Hematopoietic multipotent progenitor cell treated with erythropoietin and hydrocortisone succinate and interleukin-3 and kit ligand, for 8 days (in vitro differentiated cells): ENCODE measurements at regions not wholly inside any gene's neighbourhood (a gene's known extent, or its start where the extent isn't known, plus 50 kb on each side); places are given as distances from the start of the nearest gene placed in this dataset.

Experiments used
- DNase-seq: peaks from one replicate; pipeline ENCODE4 v3.0.0-alpha.2; 2015

DNA sequence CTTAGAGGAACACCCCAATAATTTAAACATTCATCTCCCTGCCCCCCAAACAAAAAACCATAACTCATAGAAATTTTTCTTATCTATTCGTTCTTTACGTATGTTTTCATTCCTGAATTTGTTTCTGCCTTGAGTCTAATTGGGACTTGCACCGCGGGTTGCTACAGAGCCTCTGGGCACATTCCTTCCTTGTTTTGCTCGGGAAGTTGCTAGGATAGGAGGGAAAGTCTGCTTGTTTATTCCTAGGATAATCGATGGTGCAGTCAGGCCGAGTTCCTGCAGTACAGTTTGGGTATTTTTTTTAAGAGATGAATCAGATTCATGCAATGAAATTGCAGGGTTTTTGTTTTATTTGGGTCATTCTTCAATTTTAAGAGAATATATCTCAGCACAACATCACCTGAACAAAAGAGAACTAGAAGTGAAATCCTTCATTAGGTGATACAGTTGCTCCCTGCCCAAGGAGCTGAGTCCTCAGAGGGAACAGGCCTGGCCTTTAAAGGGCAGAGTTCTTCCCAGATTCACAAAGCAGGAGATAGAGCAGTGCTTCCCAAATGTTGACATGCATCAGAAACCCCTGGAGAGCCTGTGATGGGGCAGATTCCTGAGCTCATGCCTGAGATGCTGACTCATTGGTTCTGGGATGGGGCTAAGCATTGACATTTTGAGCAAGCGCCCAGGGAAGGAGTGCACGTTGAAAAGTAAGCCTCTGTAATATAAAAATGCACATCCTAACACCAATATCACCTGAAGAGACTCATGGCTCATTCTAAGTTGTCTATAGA lies 114.9 kb upstream of the FAM9B start:
- no peak for DNase-seq

DNA sequence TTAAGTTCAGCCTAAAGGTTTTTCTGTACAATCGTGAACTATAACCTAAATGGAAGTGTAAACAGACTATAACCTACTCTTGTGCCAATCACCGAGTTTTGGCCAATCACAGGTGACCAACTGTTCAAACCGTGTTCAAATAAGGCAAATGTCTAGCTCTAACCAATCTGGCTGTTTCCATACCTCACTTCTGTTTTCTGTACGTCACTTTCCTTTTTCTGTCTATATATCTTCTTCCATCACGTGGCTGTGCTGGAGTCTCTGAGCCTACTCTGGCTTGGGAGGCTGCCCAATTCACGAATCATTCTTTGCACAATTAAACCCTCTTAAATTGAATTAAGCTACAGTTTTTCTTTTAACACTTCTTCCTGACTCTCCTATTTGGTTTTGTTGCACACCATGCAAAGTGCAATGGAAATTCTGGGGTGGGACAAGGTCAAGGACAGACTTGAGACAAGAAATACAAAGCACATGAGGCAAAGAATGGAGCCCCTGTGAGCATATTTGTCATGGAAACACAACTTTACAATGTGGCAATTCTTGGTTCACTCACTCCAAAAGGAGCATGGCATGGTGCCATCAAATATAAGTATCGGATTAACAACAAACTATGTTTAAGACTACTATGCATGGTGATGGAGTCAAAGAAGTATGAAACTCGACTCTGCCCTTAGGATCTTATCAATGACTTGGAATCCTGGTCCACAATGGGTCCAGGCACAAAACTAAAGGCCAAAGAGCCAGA lies 115.7 kb upstream of the FAM9B start:
- DNase-seq: no peak

DNA sequence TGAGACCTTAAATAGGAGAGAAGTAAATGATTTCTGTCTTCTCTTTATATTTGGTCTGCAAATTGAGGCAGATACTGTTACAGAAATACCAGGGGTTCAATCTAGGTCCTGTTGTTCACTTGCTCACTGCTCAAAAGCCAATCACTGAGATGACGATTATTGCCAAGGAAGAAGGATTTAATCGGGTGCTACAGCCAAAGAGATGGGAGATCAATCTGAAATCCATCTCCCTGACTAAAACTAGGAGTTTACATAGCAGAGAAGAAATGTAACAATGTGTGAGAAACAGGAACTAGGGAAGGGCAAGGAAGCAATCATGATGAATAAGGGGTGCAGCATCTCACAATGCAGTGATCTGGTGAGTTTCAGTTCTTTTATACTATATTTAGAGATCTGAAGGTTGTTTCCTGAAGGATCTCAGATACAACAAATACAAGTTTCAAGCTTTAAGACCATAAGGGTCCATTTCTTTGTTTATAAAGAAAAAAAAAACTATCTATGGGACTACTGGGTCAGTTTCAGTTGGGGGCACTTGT lies 117.9 kb upstream of the FAM9B start:
- no peak for DNase-seq

DNA sequence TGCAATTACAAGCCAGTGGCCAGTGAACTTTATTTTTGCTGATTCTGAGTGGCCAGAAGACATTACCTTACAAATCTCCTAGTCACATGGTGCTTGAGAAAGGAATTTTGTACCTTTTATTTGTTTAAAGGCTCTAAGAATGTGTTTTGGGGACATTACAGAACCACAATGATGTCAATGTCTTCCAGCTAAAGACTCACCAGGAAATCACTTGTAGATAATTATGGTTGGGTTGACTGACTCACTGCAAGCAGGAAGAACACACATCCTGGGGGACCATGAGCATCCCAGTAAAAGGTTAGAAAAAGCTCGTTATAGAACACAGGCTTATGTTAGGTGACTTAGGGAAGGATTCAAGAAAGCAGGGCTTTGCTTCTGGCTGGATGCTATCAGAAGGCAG lies 119.4 kb upstream of the FAM9B start:
- no peak for DNase-seq

DNA sequence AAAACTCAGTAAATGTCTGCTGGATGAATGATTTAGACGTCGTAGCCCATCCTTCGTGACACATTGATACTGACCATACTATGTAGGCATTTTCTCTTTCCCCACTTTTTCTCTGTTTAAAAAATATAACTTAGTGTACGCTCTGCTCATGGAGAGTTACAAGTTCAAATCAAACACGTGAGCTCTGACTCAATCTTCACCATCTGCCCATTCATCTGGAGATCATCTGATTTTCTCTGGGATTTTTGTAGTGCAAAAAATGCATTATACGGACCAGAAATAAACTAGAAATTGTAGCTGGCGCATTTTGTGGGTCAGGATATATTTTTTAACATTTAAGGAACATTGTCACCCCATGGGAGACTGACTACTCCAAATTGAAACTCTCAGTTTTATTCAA lies 124.7 kb upstream of the FAM9B start:
- DNase-seq: no peak

DNA sequence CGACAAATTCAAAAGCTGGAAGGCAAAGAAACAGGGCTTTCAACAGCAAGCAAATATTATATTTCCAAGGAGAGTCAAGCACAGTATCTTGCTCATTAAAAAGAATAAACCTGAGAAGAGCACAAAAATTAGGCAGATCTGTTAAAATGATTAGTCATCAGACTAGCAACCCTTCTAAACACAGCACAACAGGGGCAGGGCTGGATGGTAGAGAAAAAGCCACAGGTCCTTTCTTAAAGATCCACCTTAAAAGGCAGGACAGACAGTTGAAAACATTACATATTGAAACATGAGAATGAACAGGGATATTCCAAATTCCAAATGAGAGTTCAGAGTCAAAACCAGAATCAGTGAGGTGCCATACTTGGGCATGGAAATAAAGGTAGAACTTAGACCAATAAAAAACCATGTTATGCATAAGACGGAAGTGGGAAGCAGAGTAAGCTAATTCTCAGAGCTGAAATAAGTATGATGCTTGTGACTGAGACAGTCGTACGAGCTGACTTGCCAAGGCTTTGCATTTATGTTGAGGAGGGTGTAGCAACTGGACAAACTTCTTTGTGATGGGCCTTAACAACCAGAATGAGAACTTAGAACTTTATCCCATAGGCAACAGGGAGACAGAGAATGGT lies 126.9 kb upstream of the FAM9B start:
- no peak for DNase-seq

DNA sequence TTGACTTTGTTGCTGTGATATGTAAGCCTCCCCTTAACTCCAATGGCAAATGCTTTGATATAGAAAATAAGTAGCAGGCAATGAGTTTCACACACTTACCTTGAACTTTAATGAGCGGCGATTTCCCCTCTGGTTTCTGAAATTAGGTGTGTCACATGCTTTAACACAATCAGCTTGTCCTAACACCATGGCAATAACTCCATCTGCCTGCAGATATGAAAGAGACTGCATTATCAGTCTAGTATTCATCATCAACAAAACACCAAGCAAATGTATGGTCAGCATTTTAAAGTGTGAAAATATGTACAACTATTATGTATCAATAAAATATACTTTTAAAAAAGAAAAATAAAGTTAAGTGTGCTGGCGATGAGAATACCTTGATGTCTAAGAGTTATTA lies 128.8 kb upstream of the FAM9B start:
- no peak for DNase-seq

DNA sequence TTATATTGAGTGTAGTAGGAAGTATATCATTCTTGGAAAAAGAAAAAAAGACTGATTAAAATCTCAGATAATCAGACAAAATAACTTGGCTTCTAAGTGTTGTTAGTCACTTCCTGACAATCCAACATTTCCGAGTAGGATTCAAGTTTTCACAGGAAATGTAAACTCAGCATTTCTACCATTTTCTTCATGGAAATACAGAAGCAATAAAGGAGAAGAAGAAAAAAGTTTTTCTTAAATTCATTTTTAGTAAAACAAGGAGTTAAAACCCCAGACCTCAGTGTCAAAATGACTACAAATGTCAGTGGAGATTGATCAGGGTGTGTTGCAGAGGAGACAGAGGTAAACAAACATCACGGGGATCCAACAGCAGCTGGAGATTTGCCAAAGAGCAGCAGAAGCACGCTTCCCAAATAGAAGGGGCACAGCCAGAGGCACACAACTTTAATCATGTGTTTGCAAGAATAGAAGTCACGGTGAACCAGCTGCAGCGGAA lies 129.3 kb upstream of the FAM9B start:
- no peak for DNase-seq

DNA sequence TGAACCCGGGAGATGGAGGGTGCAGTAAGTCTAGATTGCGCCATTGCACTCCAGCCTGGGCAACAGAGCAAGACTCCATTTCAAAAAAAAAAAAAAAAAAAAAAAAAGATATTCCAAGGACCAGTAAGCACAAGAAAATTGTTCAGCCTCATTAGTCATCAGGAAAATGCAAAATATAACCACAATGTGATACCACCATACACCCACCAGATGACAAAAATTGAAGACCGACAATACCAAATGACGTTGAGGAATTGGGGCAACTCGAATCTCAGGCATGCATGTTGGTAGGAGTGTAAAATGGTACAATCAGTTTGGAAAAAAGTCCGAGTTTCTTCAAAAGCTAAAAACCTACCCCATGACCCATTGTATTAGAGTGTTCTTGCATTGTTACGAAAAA lies 130.2 kb upstream of the FAM9B start:
- no peak for DNase-seq

DNA sequence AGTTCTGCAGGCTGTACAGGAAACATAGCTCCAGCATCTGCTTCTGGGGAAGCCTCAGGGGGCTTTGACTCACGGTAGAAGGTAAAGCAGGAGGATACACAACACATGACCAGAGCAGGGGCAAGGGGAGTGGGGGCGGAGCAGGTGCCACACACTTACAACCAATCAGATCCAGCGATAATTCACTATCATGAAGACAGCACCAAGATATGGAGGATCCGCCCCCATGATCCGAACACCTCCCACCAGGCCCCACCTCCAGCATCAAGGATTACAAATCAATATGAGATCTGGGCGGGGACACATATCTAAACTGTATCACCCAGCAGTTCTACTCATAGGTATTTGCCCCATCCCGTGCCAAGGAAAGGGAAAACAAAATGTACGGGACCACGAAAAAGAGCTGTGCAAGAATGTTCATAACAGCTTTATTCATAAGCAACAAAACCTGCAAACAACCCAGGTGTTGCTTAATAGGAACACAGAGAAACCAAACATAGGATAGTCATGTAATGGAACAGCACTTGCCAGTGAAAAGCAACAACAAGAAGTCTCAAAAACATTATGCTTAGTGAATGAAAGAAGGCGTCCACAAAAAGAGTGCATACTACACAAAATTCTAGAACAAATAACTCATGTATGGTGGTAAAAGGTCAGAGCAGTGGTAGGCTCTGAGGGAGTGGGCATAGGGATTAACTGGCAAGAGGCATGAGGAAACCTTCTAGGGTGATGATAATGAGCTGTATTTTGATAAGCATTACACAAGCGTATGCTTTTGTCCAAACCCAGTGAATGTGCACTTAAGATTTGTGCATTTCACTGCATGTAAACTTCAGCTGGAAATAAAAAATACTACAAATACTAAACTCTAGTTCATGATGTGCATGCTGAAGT lies 130.9 kb upstream of the FAM9B start:
- DNase-seq: no peak

DNA sequence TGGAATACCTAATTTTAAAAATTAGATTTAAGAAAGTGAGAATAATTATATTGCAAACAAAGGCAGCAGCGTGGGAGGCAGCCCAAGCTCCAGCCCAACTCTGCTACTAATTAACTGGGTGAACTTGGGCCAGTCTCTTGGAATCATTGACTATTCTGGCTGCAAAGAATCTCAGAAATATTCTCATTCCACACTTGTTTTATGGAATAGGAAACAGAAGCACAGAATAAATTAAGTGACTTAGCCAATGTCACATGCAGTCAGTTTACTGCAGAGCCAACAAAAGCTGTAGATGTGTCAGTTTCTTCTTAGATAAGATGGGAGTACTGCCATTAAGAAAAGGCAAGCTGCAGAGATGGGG lies 132.6 kb upstream of the FAM9B start:
- DNase-seq: no peak

DNA sequence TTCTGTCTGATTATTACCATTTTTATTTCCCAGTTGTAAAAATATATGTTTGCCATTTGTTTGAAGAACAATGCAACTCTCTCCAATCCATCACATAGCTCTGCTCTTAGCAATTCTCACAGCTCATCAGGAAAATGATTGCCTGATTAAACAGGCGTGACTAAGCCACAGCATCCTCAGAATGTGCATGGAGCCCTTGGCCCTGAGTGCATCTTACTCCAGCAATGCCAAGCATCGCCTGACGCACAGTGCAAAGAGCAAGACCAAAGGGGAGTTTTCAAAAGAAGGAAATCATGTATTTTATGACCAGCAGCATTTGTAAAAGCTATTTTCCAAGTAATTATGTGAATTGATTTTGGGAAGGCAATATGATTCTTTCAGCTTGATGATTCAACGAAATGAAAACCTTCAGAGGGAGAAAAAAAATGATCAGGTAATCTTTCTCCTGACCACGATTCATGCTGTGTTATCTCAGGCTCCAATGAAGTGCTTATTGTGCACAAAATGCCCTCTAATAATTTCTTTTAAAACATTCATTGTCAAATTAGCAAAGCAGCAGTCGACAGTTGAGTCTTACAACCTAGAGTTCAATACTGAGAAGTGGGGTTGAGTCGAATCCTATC lies 138.0 kb upstream of the FAM9B start:
- no peak for DNase-seq

DNA sequence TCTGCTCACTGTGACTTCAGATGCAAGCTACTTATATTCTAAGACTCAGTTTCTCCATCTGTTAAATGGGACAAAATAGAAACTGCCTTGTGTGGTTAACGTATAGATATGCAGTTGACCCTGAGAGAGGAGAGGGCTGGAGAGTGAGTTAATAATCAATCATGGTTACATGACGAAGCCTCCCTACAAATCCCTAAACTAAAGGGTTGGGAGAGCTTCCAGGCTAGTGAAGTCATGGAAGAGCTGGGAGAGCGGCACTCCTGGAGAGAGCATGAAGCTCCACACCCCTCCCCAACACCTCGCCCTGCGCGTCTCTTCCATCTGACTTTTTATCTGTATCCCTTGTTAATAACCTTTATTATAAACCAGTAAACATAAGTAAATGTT lies 138.5 kb upstream of the FAM9B start:
- no peak for DNase-seq

DNA sequence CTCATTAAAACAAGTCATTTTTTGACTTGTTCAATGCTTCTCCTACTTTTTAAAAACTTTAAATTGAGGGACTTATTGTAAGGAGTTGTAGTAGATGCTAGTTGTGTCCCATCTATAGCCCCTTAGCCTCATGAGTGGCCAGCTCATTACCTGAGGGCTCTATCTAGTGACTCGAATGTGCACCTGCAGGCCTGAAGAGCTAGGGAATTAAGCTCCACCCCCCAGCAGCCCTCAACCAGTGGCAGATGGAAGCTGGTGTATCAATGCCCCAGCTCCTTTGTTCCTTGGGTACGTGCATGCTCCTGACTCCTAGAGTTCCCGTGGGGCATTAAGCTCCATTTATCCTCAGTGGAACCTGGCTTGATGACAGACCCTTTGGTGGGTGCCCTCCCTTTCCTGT lies 146.7 kb upstream of the FAM9B start:
- DNase-seq: no peak

DNA sequence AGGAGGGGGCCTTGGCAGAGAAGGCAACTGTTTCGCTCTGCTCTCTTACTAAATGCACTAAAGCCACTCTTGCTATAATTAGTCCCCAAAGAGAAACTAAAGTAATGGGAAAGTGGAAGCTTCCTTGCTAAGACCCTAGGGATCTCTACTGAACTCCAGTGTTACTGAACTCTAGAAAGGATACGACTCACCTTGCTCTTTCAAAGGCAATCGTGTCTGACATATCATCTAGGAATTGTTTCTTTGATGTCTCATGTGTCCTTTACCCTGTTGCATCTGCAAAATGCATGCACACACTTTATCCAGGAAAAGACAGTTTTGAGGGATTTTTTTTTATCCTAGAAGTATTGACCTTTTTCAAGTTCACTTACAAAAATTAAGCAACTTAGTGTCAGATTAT lies 148.1 kb upstream of the FAM9B start:
- DNase-seq: no peak

DNA sequence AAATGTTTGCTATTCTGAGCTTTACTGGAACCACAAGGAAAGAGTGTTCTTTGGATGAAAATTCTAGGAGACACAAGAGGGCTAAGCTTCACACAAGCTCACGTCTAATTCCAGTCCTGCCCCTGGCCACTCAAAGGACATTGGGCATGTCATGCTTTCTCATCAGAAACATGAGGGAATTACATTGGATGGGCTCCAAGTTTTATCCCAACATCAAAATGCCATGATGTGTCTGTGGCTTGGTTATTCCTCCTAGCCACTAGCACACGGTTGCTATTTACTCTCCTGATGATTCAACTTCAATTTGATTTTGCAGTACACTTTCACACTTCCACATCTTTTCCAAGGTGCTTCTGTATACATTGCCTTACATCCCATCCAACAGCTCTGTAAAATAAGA lies 149.6 kb upstream of the FAM9B start:
- no peak for DNase-seq

DNA sequence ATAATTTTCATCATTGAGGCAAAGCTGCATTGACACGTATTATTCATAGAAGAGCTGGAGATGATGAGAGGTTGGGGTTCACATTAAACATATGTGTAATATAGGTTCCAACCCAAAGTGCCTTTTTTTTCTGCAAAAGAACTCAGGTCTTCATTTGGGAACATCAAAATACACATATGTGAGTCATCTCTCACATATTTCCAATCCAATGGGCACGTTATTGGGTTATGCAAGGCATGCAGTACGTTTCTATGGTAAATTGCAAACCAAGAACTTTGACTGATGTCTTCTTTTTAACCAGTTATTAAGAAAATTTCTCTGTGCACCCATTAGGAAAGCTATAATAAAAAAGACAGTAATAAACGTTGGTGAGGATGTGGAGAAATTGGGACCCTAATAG lies 150.3 kb upstream of the FAM9B start:
- DNase-seq: no peak

DNA sequence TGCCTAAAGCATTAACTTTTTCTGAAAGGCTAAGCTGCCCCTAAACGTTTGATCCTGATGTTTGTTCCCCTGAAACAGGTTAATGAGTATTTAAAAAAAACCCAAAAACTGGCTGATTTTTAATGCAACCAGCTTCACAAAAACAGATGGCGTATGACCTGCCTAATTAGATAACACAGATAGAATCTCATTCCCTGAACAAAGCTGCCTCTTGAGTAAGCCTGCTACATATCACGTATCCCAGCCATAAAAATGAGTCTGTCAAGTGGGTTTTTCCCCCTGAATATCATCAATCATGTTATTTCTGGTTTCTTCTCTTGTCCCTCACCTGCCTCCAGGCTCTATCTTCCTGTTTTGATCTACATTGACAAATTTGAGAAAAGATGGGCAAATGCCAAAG lies 154.2 kb upstream of the FAM9B start:
- DNase-seq: no peak

DNA sequence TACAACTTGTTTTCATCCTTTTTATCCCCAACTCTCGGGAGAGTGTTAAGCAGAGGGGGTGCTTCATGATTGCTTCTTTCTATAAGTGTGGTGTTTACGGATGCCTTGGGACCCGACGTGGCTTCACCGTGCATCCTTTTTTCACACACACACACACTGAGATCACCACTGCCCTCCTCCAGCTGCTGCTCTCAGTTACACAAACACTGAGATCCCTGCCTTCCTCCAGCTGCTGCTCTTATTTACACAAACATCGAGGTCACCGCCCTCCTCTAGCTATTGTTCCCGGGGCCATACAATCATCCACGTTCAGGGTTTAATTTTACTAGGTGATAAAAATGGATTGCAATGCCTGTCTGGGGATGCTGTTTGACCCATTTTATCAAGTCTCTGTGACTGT lies 155.4 kb upstream of the FAM9B start:
- DNase-seq: no peak

DNA sequence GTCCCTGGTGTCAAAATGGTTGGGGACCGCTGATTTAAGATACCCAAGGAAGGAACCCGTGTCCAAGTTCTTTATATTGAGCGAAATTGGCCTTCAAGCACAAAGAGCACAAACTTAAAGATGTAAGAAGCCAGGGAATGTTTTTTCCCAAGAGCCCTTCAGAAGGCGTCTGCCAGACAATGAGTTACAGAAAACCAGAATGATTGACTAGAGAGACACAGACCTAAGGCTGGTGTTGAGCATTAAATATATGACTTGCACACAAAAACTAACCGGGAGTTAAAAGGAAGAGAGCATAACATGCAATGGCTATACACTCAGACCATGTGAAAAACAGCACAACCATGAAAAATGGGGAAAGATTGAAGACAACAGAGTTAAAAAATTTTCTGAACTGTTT lies 157.5 kb upstream of the FAM9B start:
- no peak for DNase-seq

DNA sequence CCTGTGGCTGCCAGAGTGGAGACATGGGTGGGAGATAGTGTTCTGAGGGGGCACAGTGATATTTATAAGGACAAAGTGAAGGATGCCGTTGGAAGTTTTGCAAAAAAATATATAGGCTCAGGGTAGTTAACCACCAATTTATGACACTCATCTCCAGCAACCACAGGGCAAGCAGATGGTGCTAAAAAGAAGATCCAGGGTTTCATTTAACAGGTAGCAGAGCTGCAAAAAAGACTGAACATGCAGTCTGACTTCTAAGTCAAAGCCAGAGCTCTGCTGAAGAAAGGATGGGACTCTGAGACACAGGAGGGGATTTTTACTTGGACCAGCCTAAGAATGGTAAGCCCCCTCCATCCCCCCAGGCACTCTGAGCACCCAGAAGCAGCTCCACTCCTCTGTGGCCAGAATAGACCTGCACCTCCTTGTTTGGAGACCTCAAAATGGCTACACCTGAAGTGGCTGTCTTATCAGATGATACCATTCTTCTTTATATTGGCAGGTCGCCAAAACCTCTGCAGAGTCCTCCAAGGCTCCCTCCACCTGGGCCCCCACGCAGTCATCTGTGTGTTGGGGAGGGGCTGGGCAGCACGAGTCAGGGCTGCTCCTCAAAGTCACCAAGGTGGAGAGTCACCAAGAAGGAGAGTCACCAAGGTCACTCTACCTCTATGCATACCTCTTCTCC lies 161.4 kb upstream of the FAM9B start:
- DNase-seq: no peak
